Neuronal stem cell (in vitro differentiated cells): ENCODE measurements at regions not wholly inside any gene's neighbourhood (a gene's known extent, or its start where the extent isn't known, plus 50 kb on each side); places are given as distances from the start of the nearest gene placed in this dataset.
A peak's percentile ranks its signal among the peaks of the same experiment; 100 is the strongest.

Source experiments
- DNase-seq: peaks from one replicate; pipeline ENCODE4 v3.0.0-alpha.2; 2013; ENCODE audit warnings: low spot score
- H2AFZ ChIP-seq: one replicate; pipeline ENCODE4 v1.6.1; 2013; ENCODE audit warnings: mild to moderate bottlenecking, low read length, inconsistent platforms
- H2AK5ac ChIP-seq: 2 replicates; pipeline ENCODE4 v1.6.1; 2013; ENCODE audit warnings: low read depth, mild to moderate bottlenecking, inconsistent platforms, low read length, moderate library complexity, mixed read lengths
- H2BK120ac ChIP-seq: 2 replicates; pipeline ENCODE4 v1.6.1; 2013; ENCODE audit warnings: low read depth, mild to moderate bottlenecking, inconsistent platforms, low read length, moderate library complexity, mixed read lengths
- H2BK12ac ChIP-seq: one replicate; pipeline ENCODE4 v1.6.1; 2013; ENCODE audit warnings: low read length, inconsistent platforms
- H2BK15ac ChIP-seq: 2 replicates; pipeline ENCODE4 v1.6.1; 2013; ENCODE audit warnings: mild to moderate bottlenecking, low read length, inconsistent platforms, mixed read lengths
- H2BK5ac ChIP-seq: one replicate; pipeline ENCODE4 v1.6.1; 2013; ENCODE audit warnings: inconsistent platforms, mild to moderate bottlenecking, low read length, moderate library complexity
- H3K14ac ChIP-seq: one replicate; pipeline ENCODE4 v1.6.1; 2013; ENCODE audit warnings: low read length, inconsistent platforms
- H3K18ac ChIP-seq: 2 replicates; pipeline ENCODE4 v1.6.1; 2013; ENCODE audit warnings: low read length, inconsistent platforms
- H3K23ac ChIP-seq: 2 replicates; pipeline ENCODE4 v1.6.1; 2013; ENCODE audit warnings: low read depth, mild to moderate bottlenecking, mixed read lengths, low read length, inconsistent platforms; ENCODE audit not compliant: poor library complexity
- H3K27ac ChIP-seq: replicated peaks from 3 replicates; pipeline ENCODE4 v1.5.1; 2013; ENCODE audit warnings: low read length, inconsistent platforms
- H3K27me3 ChIP-seq, 3 experiments: 2 replicates each; pipeline ENCODE4 v1.6.1; 2013; ENCODE audit warnings: low read length in 3 of 3, mild to moderate bottlenecking in 2 of 3, inconsistent platforms in 1 of 3, low read depth in 1 of 3, mixed read lengths in 1 of 3, moderate library complexity in 1 of 3; ENCODE audit not compliant: control insufficient read depth in 3 of 3, insufficient read depth in 3 of 3
- H3K36me3 ChIP-seq, 2 donors: replicated peaks in 1 of 2; 2 replicates each; pipeline ENCODE4 v1.6.1; 2013; ENCODE audit warnings: low read length in 2 of 2; ENCODE audit not compliant: control insufficient read depth in 2 of 2, insufficient read depth in 2 of 2
- H3K4ac ChIP-seq: 2 replicates; pipeline ENCODE4 v1.6.1; 2013; ENCODE audit warnings: inconsistent platforms, mild to moderate bottlenecking, low read length, moderate library complexity
- H3K4me1 ChIP-seq, 2 donors: 1 replicate in 1 of 2; 2 replicates in 1 of 2; pipeline ENCODE4 v1.6.1; 2013; ENCODE audit warnings: low read length in 2 of 2, low read depth in 1 of 2; ENCODE audit not compliant: control insufficient read depth in 2 of 2, insufficient read depth in 1 of 2
- H3K4me2 ChIP-seq: one replicate; pipeline ENCODE4 v1.6.1; 2013; ENCODE audit warnings: mild to moderate bottlenecking, low read length, inconsistent platforms; ENCODE audit not compliant: insufficient read depth, poor library complexity, severe bottlenecking
- H3K4me3 ChIP-seq, 2 donors: 2 replicates each; pipeline ENCODE4 v1.5.1; 2013; ENCODE audit warnings: low read length in 2 of 2, mild to moderate bottlenecking in 2 of 2, inconsistent platforms in 1 of 2, moderate library complexity in 1 of 2
- H3K79me1 ChIP-seq: one replicate; pipeline ENCODE4 v1.6.1; 2013; ENCODE audit warnings: low read depth, mild to moderate bottlenecking, inconsistent platforms, low read length, moderate library complexity
- H3K9ac ChIP-seq: one replicate; pipeline ENCODE4 v1.6.1; 2013; ENCODE audit warnings: mild to moderate bottlenecking, low read depth, low read length, inconsistent platforms; ENCODE audit not compliant: poor library complexity
- H3K9me3 ChIP-seq, 2 donors: replicated peaks in 1 of 2; 2 replicates each; pipeline versions ENCODE3 to v1.6.1; 2013; ENCODE audit warnings: low read length in 2 of 2, mild to moderate bottlenecking in 2 of 2, inconsistent platforms in 1 of 2, low read depth in 1 of 2, mixed read lengths in 1 of 2, moderate library complexity in 1 of 2; ENCODE audit not compliant: control insufficient read depth in 2 of 2, insufficient read depth in 1 of 2
- H4K8ac ChIP-seq: one replicate; pipeline ENCODE4 v1.6.1; 2013; ENCODE audit warnings: low read depth, mild to moderate bottlenecking, inconsistent platforms, low read length, moderate library complexity
- H4K91ac ChIP-seq: one replicate; pipeline ENCODE4 v1.6.1; 2013; ENCODE audit warnings: low read length, low read depth, mild to moderate bottlenecking, inconsistent platforms; ENCODE audit not compliant: poor library complexity
- WGBS, 2 donors: extraction: QIAGEN DNeasy Blood & Tissue Kit; methylation state at CpG; one replicate each; pipeline ENCODE4 v1.1.7; 2013; ENCODE audit warnings: missing lambda C conversion rate in 2 of 2, mixed read lengths in 1 of 2; ENCODE audit not compliant: insufficient read length in 2 of 2, insufficient replicate concordance in 1 of 2; ENCODE audit errors: extremely low coverage in 2 of 2; 5-methylcytosine and 5-hydroxymethylcytosine counted together

- no peak overlapping the region for H4K8ac ChIP-seq
- no CpG with 5 or more reads among the region's 5 CpGs for WGBS, 2 donors
Observed at GRCh38 chr1:182166321-182166720, 104.8 kb upstream of the ZNF648 start.

GRCh38 chr1:182164273-182164672 is 102.8 kb upstream of the ZNF648 start:
- H2AFZ ChIP-seq, result no peak overlapping the region
- no peak overlapping the region for H2BK12ac ChIP-seq
- H3K9me3 ChIP-seq, result no peaks in the 10 kb centered on the region
- H2AK5ac ChIP-seq, result no peak overlapping the region
- no peak overlapping the region for H3K4me3 ChIP-seq
- no peaks in the 10 kb centered on the region for H3K36me3 ChIP-seq
- no peak overlapping the region for H3K18ac ChIP-seq
- no peak overlapping the region for H4K8ac ChIP-seq
- no peak overlapping the region for H3K9ac ChIP-seq
- no peak overlapping the region for H2BK15ac ChIP-seq
- H3K14ac ChIP-seq, result no peak overlapping the region
- H3K4me2 ChIP-seq, result no peak overlapping the region
- H3K27me3 ChIP-seq, result no peaks in the 10 kb centered on the region
- no peaks in the 10 kb centered on the region for H3K79me1 ChIP-seq
- no peak overlapping the region for H2BK120ac ChIP-seq
- no peak overlapping the region for H3K4ac ChIP-seq
- H2BK5ac ChIP-seq, result no peak overlapping the region
- WGBS, 2 donors, result no CpG with 5 or more reads among the region's 2 CpGs
- no peak overlapping the region for H3K27ac ChIP-seq
- no peak for DNase-seq
- no peak overlapping the region for H4K91ac ChIP-seq
- no peak overlapping the region for H3K23ac ChIP-seq
- peaks cover 0 to 3% of the 10 kb centered on the region in 2 donors for H3K4me1 ChIP-seq

More at GRCh38 chr1:182166321-182166720, 104.8 kb upstream of the ZNF648 start:
- Histone ChIP-seq H3K9ac (no peak overlapping the region), H3K4me2 (no peak overlapping the region), H4K91ac (no peak overlapping the region), H2BK12ac (no peak overlapping the region), H3K9me3 (no peaks in the 10 kb centered on the region), H3K14ac (no peak overlapping the region), H2BK15ac (no peak overlapping the region), H2AFZ (peak overlapping the region; percentile 14), H3K4ac (no peak overlapping the region), H2AK5ac (no peak overlapping the region), H3K4me3 (no peak overlapping the region), H3K27me3 (no peaks in the 10 kb centered on the region), H3K18ac (no peak overlapping the region), H3K27ac (no peak overlapping the region), H3K36me3 (no peaks in the 10 kb centered on the region), H3K23ac (no peak overlapping the region), H2BK5ac (no peak overlapping the region), H2BK120ac (no peak overlapping the region), H3K4me1 (peaks cover 0 to 3% of the 10 kb centered on the region in 2 donors), H3K79me1 (no peaks in the 10 kb centered on the region)
- DNase-seq, result no peak

DNA sequence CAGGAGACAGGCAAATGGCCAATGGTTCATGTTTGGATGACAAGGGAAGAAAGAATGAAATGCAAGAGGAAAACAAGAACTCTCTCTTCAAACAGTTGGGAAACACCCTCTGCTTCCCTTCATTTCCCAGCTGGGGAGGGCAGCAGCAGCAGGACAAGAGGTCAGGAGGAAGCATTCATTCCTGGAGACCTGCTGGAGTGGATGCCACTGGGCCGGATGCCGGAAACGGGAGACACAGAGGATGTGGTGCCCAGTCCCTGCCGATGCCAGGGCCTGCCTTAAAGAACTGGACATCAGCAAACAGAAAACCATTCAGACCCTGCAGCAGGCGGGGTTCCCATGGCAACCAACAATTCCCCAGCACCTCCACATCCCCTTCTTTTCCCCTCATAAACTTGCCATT is 102.3 kb upstream of the ZNF648 start:
- no peak overlapping the region for H4K91ac ChIP-seq
- H2BK120ac ChIP-seq, result no peak overlapping the region
- H3K9me3 ChIP-seq, result no peaks in the 10 kb centered on the region
- H3K4me2 ChIP-seq, result no peak overlapping the region
- no peak overlapping the region for H2BK5ac ChIP-seq
- H3K27ac ChIP-seq, result no peak overlapping the region
- no CpG with 5 or more reads among the region's 5 CpGs for WGBS, 2 donors
- no peak overlapping the region for H2BK15ac ChIP-seq
- H4K8ac ChIP-seq, result no peak overlapping the region
- H3K79me1 ChIP-seq, result no peaks in the 10 kb centered on the region
- no peak overlapping the region for H3K23ac ChIP-seq
- H3K27me3 ChIP-seq, result no peaks in the 10 kb centered on the region
- H3K36me3 ChIP-seq, result no peaks in the 10 kb centered on the region
- H3K18ac ChIP-seq, result no peak overlapping the region
- no peak overlapping the region for H3K14ac ChIP-seq
- no peak for DNase-seq
- H2AFZ ChIP-seq, result no peak overlapping the region
- no peak overlapping the region for H3K4ac ChIP-seq
- no peak overlapping the region for H3K4me3 ChIP-seq
- no peak overlapping the region for H2BK12ac ChIP-seq
- H2AK5ac ChIP-seq, result no peak overlapping the region
- H3K4me1 ChIP-seq, result peaks cover 0 to 3% of the 10 kb centered on the region in 2 donors
- H3K9ac ChIP-seq, result no peak overlapping the region

- Histone ChIP-seq H2BK12ac (no peak overlapping the region), H3K4me1 (peaks cover 0 to 3% of the 10 kb centered on the region in 2 donors), H2BK15ac (no peak overlapping the region), H3K23ac (no peak overlapping the region), H3K4ac (no peak overlapping the region), H4K91ac (no peak overlapping the region), H4K8ac (no peak overlapping the region), H3K14ac (no peak overlapping the region), H3K9me3 (no peaks in the 10 kb centered on the region), H3K27ac (no peak overlapping the region), H3K36me3 (no peaks in the 10 kb centered on the region), H3K9ac (no peak overlapping the region), H3K27me3 (peaks cover 0 to 5% (median 0%) of the 10 kb centered on the region in 3 experiments), H3K18ac (no peak overlapping the region), H3K4me2 (no peak overlapping the region), H2BK120ac (no peak overlapping the region), H2AFZ (no peak overlapping the region), H3K4me3 (no peak overlapping the region), H2AK5ac (no peak overlapping the region), H2BK5ac (no peak overlapping the region), H3K79me1 (no peaks in the 10 kb centered on the region)
- no peak for DNase-seq
Observed at GRCh38 chr1:182159443-182159842, 97.9 kb upstream of the ZNF648 start.
